ENCODE measurements at regions not wholly inside any gene's neighbourhood (a gene's known extent, or its start where the extent isn't known, plus 50 kb on each side); places are given as distances from the start of the nearest gene placed in this dataset.

DNA sequence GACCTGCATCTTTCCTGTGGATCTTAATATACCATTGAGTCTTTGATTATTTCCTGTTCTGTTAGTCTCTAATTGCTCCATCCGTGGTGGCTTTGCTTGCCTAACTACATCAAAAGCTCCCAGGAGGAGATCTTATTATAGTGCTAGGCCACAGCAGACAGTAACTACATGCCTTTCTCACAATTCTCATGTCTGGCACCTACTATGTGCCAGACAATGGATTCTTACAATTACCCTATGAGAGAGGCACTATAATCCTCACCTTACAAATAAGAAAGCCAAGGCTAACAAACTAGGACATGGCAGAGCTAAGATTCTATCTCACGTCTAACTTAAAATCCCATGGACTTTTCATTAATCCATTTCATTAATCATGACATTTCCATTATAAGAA, 70.3 kb upstream of the TARS1 start:
- H3K4me3 ChIP-seq = no peak overlapping the region

DNA sequence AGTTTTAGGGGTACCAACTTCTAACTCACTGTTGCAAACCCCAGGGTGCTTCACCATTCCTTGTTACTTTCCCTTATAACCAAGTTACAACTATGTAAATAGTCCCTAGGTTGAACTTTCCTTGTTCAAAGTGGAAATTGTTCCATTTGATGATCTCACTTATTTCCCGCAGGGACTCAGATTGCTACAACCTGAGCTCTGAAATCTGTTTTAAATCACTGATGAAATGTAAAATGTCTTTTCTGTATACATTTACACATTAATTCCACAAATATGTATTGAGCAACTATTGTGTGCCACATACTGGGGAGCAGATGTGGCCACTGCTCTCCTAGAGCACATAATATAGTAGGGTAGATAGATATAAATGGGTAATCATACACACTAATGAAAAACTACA, 69.1 kb upstream of the TARS1 start:
- no peak for TF ChIP-seq POLR2AphosphoS5 (IDR thresholded peaks at IDR 0.05)
- TF ChIP-seq, protein P1, sequence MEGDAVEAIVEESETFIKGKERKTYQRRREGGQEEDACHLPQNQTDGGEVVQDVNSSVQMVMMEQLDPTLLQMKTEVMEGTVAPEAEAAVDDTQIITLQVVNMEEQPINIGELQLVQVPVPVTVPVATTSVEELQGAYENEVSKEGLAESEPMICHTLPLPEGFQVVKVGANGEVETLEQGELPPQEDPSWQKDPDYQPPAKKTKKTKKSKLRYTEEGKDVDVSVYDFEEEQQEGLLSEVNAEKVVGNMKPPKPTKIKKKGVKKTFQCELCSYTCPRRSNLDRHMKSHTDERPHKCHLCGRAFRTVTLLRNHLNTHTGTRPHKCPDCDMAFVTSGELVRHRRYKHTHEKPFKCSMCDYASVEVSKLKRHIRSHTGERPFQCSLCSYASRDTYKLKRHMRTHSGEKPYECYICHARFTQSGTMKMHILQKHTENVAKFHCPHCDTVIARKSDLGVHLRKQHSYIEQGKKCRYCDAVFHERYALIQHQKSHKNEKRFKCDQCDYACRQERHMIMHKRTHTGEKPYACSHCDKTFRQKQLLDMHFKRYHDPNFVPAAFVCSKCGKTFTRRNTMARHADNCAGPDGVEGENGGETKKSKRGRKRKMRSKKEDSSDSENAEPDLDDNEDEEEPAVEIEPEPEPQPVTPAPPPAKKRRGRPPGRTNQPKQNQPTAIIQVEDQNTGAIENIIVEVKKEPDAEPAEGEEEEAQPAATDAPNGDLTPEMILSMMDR (IDR thresholded peaks at IDR 0.05) = no peak
- TF ChIP-seq EP300 (IDR thresholded peaks at IDR 0.05) = no peak
- TF ChIP-seq POLR2A (IDR thresholded peaks at IDR 0.05; ENCODE audit: low read depth) = no peak
- H3K27ac ChIP-seq (replicated peaks in 1 of 4) = no peak overlapping the region
- WGBS = 94% methylated on average over 1 of the region's 1 CpG

More for the DNA sequence above, 70.3 kb upstream of the TARS1 start:
- H3K27me3 ChIP-seq = no peaks in the 10 kb centered on the region
- DNase-seq (ENCODE audit: extremely low spot score) = no peak
- intact Hi-C loops (cut with DNase I) = no loop called here
- TF ChIP-seq POLR2A (IDR thresholded peaks at IDR 0.05; ENCODE audit: low read depth) (no peak), POLR2AphosphoS5 (IDR thresholded peaks at IDR 0.05) (no peak), EP300 (IDR thresholded peaks at IDR 0.05) (no peak)
- TF ChIP-seq, protein P1 (IDR thresholded peaks at IDR 0.05) = no peak
- no peaks in the 10 kb centered on the region for H3K9me3 ChIP-seq
- WGBS = 76% methylated on average over 2 of the region's 2 CpGs
- no peaks in the 10 kb centered on the region for H3K36me3 ChIP-seq
- no peak overlapping the region for H3K27ac ChIP-seq (replicated peaks in 1 of 4)
- no peaks in the 10 kb centered on the region for H3K4me1 ChIP-seq

DNA sequence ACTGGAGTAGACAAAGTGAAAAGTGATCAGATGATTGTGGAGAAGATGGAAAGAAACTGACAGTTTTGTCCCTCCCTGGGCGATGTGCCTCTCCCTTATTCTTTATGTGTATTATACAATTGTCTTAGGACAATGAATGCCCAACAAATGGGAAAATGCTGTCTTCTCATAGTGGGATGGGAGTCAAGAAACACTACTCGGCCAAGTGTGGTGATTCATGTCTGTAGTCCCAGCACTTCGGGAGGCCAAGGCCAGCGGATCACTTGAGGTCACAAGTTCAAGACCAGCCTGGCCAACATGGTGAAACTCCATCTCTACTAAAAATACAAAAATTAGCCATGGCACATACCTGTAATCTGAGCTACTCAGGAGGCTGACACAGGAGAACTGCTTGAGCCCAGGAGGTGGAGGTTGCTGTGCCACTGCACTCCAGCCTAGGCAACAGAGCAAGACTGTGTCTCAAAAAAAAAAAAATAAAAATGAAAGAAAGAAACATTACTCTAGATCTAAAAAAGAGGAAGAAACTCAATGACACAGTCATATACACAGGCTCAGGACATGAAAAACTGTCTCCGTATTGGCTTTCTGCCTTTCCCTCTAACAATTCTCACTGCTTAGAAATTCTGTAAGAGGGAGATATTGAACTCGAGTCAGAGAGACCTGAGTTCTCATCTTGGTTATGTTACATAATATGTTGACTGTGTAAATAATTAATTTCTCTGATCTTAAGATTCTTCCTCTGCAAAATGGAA, 67.9 kb upstream of the TARS1 start:
- no peak for TF ChIP-seq POLR2A (IDR thresholded peaks at IDR 0.05; ENCODE audit: low read depth)
- TF ChIP-seq, protein P1 (IDR thresholded peaks at IDR 0.05) = no peak
- TF ChIP-seq POLR2AphosphoS5 (IDR thresholded peaks at IDR 0.05) = no peak
- TF ChIP-seq EP300 (IDR thresholded peaks at IDR 0.05) = no peak

More for the DNA sequence above, 69.1 kb upstream of the TARS1 start:
- intact Hi-C loops (cut with DNase I) = no loop called here
- H3K4me3 ChIP-seq = no peak overlapping the region
- H3K4me1 ChIP-seq = no peaks in the 10 kb centered on the region
- H3K27me3 ChIP-seq = no peaks in the 10 kb centered on the region
- no peak for DNase-seq (ENCODE audit: extremely low spot score)
- no peaks in the 10 kb centered on the region for H3K9me3 ChIP-seq
- no peaks in the 10 kb centered on the region for H3K36me3 ChIP-seq

DNA sequence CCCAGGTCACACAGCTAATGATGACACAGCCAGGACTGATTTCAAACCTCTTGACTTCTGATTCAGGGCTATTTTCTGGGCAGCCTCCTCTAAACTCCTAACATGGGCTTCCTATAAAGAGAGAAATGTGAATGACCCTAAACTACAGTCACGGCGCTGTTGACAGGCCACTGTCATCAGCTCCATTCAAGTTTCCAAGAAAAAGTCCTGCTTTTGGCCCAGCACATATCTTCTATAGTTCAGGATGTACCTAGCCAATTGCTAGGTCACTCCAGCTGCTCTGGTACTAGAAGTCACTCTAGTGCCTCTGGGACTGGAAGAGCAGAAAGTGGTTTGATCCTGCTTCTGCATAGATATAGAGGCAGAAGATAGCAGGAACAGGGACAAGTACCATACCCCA, 64.9 kb upstream of the TARS1 start:
- Histone ChIP-seq H3K27ac (replicated peaks in 1 of 4) (no peak overlapping the region), H3K9me3 (no peaks in the 10 kb centered on the region), H3K4me1 (no peaks in the 10 kb centered on the region), H3K4me3 (no peak overlapping the region), H3K27me3 (no peaks in the 10 kb centered on the region), H3K36me3 (no peaks in the 10 kb centered on the region)
- WGBS = 95% methylated on average over 2 of the region's 2 CpGs
- TF ChIP-seq POLR2AphosphoS5 (IDR thresholded peaks at IDR 0.05) (no peak), POLR2A (IDR thresholded peaks at IDR 0.05; ENCODE audit: low read depth) (no peak), EP300 (IDR thresholded peaks at IDR 0.05) (no peak)
- TF ChIP-seq, protein P1 (IDR thresholded peaks at IDR 0.05) = no peak
- DNase-seq (ENCODE audit: extremely low spot score) = no peak
- intact Hi-C loops (cut with DNase I) = no loop called here

More for the DNA sequence above, 67.9 kb upstream of the TARS1 start:
- intact Hi-C loops (cut with DNase I) = no loop called here
- 83% methylated on average over 6 of the region's 6 CpGs for WGBS
- no peaks in the 10 kb centered on the region for H3K4me1 ChIP-seq
- H3K4me3 ChIP-seq = no peak overlapping the region
- no peaks in the 10 kb centered on the region for H3K27me3 ChIP-seq
- no peaks in the 10 kb centered on the region for H3K9me3 ChIP-seq
- no peak for DNase-seq (ENCODE audit: extremely low spot score)
- H3K27ac ChIP-seq (replicated peaks in 1 of 4) = no peak overlapping the region
- no peaks in the 10 kb centered on the region for H3K36me3 ChIP-seq

DNA sequence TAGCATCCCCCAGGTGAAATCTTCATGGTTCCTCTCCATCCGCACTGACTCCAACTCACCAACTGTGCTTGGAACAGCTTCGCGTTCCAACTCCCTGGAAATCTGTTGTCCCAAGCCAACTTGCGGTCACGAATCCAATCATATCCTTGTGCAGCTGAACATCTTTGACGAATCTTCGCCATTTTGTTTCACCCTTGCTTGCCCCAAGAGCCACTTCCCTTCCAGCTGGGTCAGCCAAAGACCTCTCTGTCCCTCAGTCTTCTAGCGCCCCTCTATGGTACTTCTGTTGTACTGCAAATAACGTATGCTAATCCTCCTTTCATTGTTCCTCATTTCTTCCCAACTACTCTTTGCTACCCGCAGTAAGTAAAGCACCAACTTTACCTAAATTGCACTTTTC, 61.0 kb upstream of the TARS1 start:
- no peaks in the 10 kb centered on the region for H3K4me1 ChIP-seq
- H3K27me3 ChIP-seq = no peaks in the 10 kb centered on the region
- DNase-seq (ENCODE audit: extremely low spot score) = no peak
- WGBS = 72% methylated on average over 10 of the region's 10 CpGs
- no peaks in the 10 kb centered on the region for H3K36me3 ChIP-seq
- no peaks in the 10 kb centered on the region for H3K9me3 ChIP-seq
- no peak overlapping the region for H3K4me3 ChIP-seq
- TF ChIP-seq, protein P1 (IDR thresholded peaks at IDR 0.05) = peak; percentile 14 to 30 (median 18)
- TF ChIP-seq EP300 (IDR thresholded peaks at IDR 0.05) = no peak
- intact Hi-C loops (cut with DNase I) = no loop called here
- no peak overlapping the region for H3K27ac ChIP-seq (replicated peaks in 1 of 4)

Measured in esophagus muscularis mucosa (tissue), 4 donors.